GM12891 (cell line): ENCODE measurements at regions not wholly inside any gene's neighbourhood (a gene's known extent, or its start where the extent isn't known, plus 50 kb on each side); places are given as distances from the start of the nearest gene placed in this dataset.

Experiments
- POLR2A ChIP-seq: IDR thresholded peaks from 2 replicates; pipeline ENCODE4 v1.6.1; 2011; ENCODE audit warnings: low read depth, low read length, control low read depth
- POLR2AphosphoS5 ChIP-seq: IDR thresholded peaks from 2 replicates; pipeline ENCODE4 v1.6.1; 2011; ENCODE audit warnings: low read depth, low read length, control low read depth
- TAF1 ChIP-seq: IDR thresholded peaks from 2 replicates; pipeline ENCODE4 v1.6.1; 2011; ENCODE audit warnings: low read depth, low read length, control low read depth

GRCh38 chr6:164216839-164217238 lies 802.3 kb downstream of the QKI start:
- TF ChIP-seq POLR2AphosphoS5, result no peak
- no peak for TF ChIP-seq TAF1
- TF ChIP-seq POLR2A, result no peak
